ENCODE measurements at regions not wholly inside any gene's neighbourhood (a gene's known extent, or its start where the extent isn't known, plus 50 kb on each side); places are given as distances from the start of the nearest gene placed in this dataset.

- Histone ChIP-seq H3K27ac (ENCODE audit: extremely low read depth, low read depth, low read length) (no peak overlapping the region), H3K9me3 (ENCODE audit: control insufficient read depth, insufficient read depth, low read depth, low read length) (no peaks in the 10 kb centered on the region), H3K36me3 (ENCODE audit: control insufficient read depth in 2 of 2, insufficient read depth in 1 of 2, low read length in 2 of 2) (no peaks in the 10 kb centered on the region), H3K4me1 (ENCODE audit: control insufficient read depth, insufficient read depth, low read length) (no peaks in the 10 kb centered on the region), H3K4me3 (ENCODE audit: low read depth, low read length) (no peak overlapping the region)
- CTCF ChIA-PET = no interaction called here
- no peak for TF ChIP-seq ZNF510 (tag by site-specific recombination; IDR thresholded peaks at IDR 0.05; ENCODE audit: insufficient replicate concordance)
- TF ChIP-seq ATF2 (tag by site-specific recombination; IDR thresholded peaks at IDR 0.05; ENCODE audit: low read depth) = no peak
- TF ChIP-seq HOXC10 (CRISPR knock-in tag; IDR thresholded peaks at IDR 0.05) = no peak
- TF ChIP-seq GLI2 (tag by site-specific recombination; IDR thresholded peaks at IDR 0.05; ENCODE audit: borderline replicate concordance, low read depth) = no peak
- TF ChIP-seq ZBTB1 (tag by site-specific recombination; IDR thresholded peaks at IDR 0.05) = no peak
- no peak for TF ChIP-seq SETDB1 (IDR thresholded peaks at IDR 0.05; ENCODE audit: insufficient read length, low read length)
- no peak for TF ChIP-seq KLF8 (tag by site-specific recombination; IDR thresholded peaks at IDR 0.05)
- no peak for TF ChIP-seq KLF10 (tag by site-specific recombination; IDR thresholded peaks at IDR 0.05)
- TF ChIP-seq ZNF23 (tag by site-specific recombination; IDR thresholded peaks at IDR 0.05; ENCODE audit: borderline replicate concordance) = no peak
- no peak for TF ChIP-seq ZNF645 (tag by site-specific recombination; IDR thresholded peaks at IDR 0.05)
- TF ChIP-seq ZNF341 (tag by site-specific recombination; IDR thresholded peaks at IDR 0.05; ENCODE audit: low read depth) = no peak
- TF ChIP-seq SALL2 (tag by site-specific recombination; IDR thresholded peaks at IDR 0.05; ENCODE audit: borderline replicate concordance) = no peak
- TF ChIP-seq CTCF (tag by site-specific recombination; IDR thresholded peaks at IDR 0.05) = no peak
- TF ChIP-seq ZNF266 (tag by site-specific recombination; IDR thresholded peaks at IDR 0.05; ENCODE audit: low read depth) = no peak
- no peak for TF ChIP-seq ZNF24 (tag by site-specific recombination; IDR thresholded peaks at IDR 0.05)
- TF ChIP-seq ZBTB21 (tag by site-specific recombination; IDR thresholded peaks at IDR 0.05) = no peak
- no peak for TF ChIP-seq ZNF416 (tag by site-specific recombination; IDR thresholded peaks at IDR 0.05)
- TF ChIP-seq ZBTB20 (tag by site-specific recombination; IDR thresholded peaks at IDR 0.05) = no peak
- TF ChIP-seq ZBTB11 (tag by site-specific recombination; conservative IDR thresholded peaks at IDR 0.05; ENCODE audit: low read depth) = no peak
- POLR2A ChIA-PET = no interaction called here
Observed at GRCh38 chr4:37160653-37161052, 83.9 kb upstream of the NWD2 start.

- TF ChIP-seq ZBTB6 (tag by site-specific recombination; IDR thresholded peaks at IDR 0.05) = no peak
- no peak for TF ChIP-seq ZFP41 (tag by site-specific recombination; IDR thresholded peaks at IDR 0.05; ENCODE audit: borderline replicate concordance)
- TF ChIP-seq ZNF140 (tag by site-specific recombination; IDR thresholded peaks at IDR 0.05) = no peak
- no peak for TF ChIP-seq SP7 (tag by site-specific recombination; IDR thresholded peaks at IDR 0.05)
- TF ChIP-seq ZNF341 (tag by site-specific recombination; IDR thresholded peaks at IDR 0.05; ENCODE audit: low read depth) = no peak
- TF ChIP-seq ZNF830 (tag by site-specific recombination; IDR thresholded peaks at IDR 0.05; ENCODE audit: low read depth) = no peak
- POLR2A ChIA-PET = no interaction called here
Observed at GRCh38 chr4:37165844-37166243, 78.7 kb upstream of the NWD2 start.

More at GRCh38 chr4:37165844-37166243, 78.7 kb upstream of the NWD2 start:
- Histone ChIP-seq H3K4me3 (ENCODE audit: low read depth, low read length) (no peak overlapping the region), H3K9me3 (ENCODE audit: control insufficient read depth, insufficient read depth, low read depth, low read length) (no peaks in the 10 kb centered on the region), H3K36me3 (ENCODE audit: control insufficient read depth in 2 of 2, insufficient read depth in 1 of 2, low read length in 2 of 2) (no peaks in the 10 kb centered on the region), H3K4me1 (ENCODE audit: control insufficient read depth, insufficient read depth, low read length) (no peaks in the 10 kb centered on the region), H3K27ac (ENCODE audit: extremely low read depth, low read depth, low read length) (no peak overlapping the region)
- CTCF ChIA-PET = interaction anchor here (0.6 kb wide), 1 partner anchor 79 kb away, joined by 3 read pairs; no protein-coding TSS in a partner anchor

All from HEK293 (cell line).